Pancreas (tissue), 10 donors: ENCODE measurements at regions not wholly inside any gene's neighbourhood (a gene's known extent, or its start where the extent isn't known, plus 50 kb on each side); places are given as distances from the start of the nearest gene placed in this dataset.

Source experiments
- ATAC-seq, 4 donors: fragments of 200-7000 bp; cut with Tn5 transposase; one replicate each; pipeline versions ENCODE4 v1.8.0 to v1.9.1; 2020; ENCODE audit warnings: mild to moderate bottlenecking in 4 of 4, moderate library complexity in 4 of 4
- DNase-seq, 6 donors: peaks; one replicate each; pipeline ENCODE4 v3.0.0-alpha.2; 2020
- FAIRE-seq: peaks from 2 replicates; lab custom pipeline; 2012; peaks lifted over from hg19 to GRCh38; lab: Jason Lieb, UNC
- H3K27ac ChIP-seq, 4 donors: fragments of 200-600 bp; sonication (generic); 1 replicate in 3 of 4; 2 replicates in 1 of 4; pipeline versions ENCODE4 v1.5.0 to v1.8.0; 2020
- H3K27me3 ChIP-seq, 4 donors: fragments of 200-600 bp; one replicate each; pipeline ENCODE4 v1.8.0; 2021
- H3K36me3 ChIP-seq, 3 donors: fragments of 200-600 bp; sonication (generic) in 1 of 3; one replicate each; pipeline versions ENCODE4 v1.5.0 to v1.8.0; 2020 to 2021
- H3K4me1 ChIP-seq, 3 donors: fragments of 200-600 bp; one replicate each; pipeline ENCODE4 v1.8.0; 2021
- H3K4me3 ChIP-seq, 4 donors: fragments of 200-600 bp; sonication (generic) in 2 of 4; one replicate each; pipeline versions ENCODE4 v1.5.0 to v1.8.0; 2020 to 2021
- H3K9me3 ChIP-seq, 4 donors: fragments of 200-600 bp; one replicate each; pipeline ENCODE4 v1.8.0; 2021
- WGBS, 2 donors: extraction: QIAGEN DNeasy Blood & Tissue Kit; methylation state at CpG; one replicate each; pipeline ENCODE4 v1.1.7; 2013; 5-methylcytosine and 5-hydroxymethylcytosine counted together
- intact Hi-C, 3 donors: fragments of 100-400 bp; cut with DNase I; formaldehyde crosslinking; loops; one replicate each; pipeline versions ENCODE4 v1.11.1 to v1.14.2; 2022
- TF ChIP-seq, protein P1 (sequence below), 4 donors: fragments of 200-600 bp; sonication (generic) in 3 of 4; IDR thresholded peaks; one replicate each; pipeline versions ENCODE4 v1.5.0 to v1.8.0; 2021; ENCODE audit warnings: antibody characterized with exemption in 4 of 4
- donor health status: healthy with polysubstance abuse.
- donor health status: DM: no; HTN: no; CAD: no; lungs with moderate emphysema.
- donor health status: DM: no; HTN: no; CAD: no.
- donor health status: control.
- donor health status: control.
- donor health status: Bipolar disorder and iron deficiency.
- donor health status: DM: yes; HTN: yes; CAD: no.
- donor health status: DM: no; HTN: no; CAD: no.
- donor health status: DM: no; HTN: no; CAD: no.
- donor health status: DM: yes; HTN: yes; CAD: no.

GRCh38 chr6:74166849-74167248, 470.8 kb downstream of the CD109 start:
- intact Hi-C loops = no loop called here
- Histone ChIP-seq H3K4me1 (no peaks in the 10 kb centered on the region), H3K9me3 (no peaks in the 10 kb centered on the region), H3K4me3 (no peak overlapping the region), H3K27me3 (no peaks in the 10 kb centered on the region), H3K36me3 (no peaks in the 10 kb centered on the region), H3K27ac (no peak overlapping the region)
- WGBS, 2 donors = 32 to 47% methylated on average over 2 of the region's 2 CpGs
- DNase-seq (no peak), ATAC-seq (no peak), FAIRE-seq (no peak)
- TF ChIP-seq, protein P1, sequence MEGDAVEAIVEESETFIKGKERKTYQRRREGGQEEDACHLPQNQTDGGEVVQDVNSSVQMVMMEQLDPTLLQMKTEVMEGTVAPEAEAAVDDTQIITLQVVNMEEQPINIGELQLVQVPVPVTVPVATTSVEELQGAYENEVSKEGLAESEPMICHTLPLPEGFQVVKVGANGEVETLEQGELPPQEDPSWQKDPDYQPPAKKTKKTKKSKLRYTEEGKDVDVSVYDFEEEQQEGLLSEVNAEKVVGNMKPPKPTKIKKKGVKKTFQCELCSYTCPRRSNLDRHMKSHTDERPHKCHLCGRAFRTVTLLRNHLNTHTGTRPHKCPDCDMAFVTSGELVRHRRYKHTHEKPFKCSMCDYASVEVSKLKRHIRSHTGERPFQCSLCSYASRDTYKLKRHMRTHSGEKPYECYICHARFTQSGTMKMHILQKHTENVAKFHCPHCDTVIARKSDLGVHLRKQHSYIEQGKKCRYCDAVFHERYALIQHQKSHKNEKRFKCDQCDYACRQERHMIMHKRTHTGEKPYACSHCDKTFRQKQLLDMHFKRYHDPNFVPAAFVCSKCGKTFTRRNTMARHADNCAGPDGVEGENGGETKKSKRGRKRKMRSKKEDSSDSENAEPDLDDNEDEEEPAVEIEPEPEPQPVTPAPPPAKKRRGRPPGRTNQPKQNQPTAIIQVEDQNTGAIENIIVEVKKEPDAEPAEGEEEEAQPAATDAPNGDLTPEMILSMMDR (IDR thresholded peaks at IDR 0.05) = no peak

GRCh38 chr6:74161380-74161779, 465.4 kb downstream of the CD109 start:
- intact Hi-C loops = no loop called here
- no peak for DNase-seq
- H3K36me3 ChIP-seq = no peaks in the 10 kb centered on the region
- no peaks in the 10 kb centered on the region for H3K4me1 ChIP-seq
- no peaks in the 10 kb centered on the region for H3K27me3 ChIP-seq
- ATAC-seq = no peak
- FAIRE-seq = no peak
- TF ChIP-seq, protein P1 (IDR thresholded peaks at IDR 0.05) = no peak
- no peaks in the 10 kb centered on the region for H3K9me3 ChIP-seq
- no peak overlapping the region for H3K4me3 ChIP-seq
- no peak overlapping the region for H3K27ac ChIP-seq

DNA sequence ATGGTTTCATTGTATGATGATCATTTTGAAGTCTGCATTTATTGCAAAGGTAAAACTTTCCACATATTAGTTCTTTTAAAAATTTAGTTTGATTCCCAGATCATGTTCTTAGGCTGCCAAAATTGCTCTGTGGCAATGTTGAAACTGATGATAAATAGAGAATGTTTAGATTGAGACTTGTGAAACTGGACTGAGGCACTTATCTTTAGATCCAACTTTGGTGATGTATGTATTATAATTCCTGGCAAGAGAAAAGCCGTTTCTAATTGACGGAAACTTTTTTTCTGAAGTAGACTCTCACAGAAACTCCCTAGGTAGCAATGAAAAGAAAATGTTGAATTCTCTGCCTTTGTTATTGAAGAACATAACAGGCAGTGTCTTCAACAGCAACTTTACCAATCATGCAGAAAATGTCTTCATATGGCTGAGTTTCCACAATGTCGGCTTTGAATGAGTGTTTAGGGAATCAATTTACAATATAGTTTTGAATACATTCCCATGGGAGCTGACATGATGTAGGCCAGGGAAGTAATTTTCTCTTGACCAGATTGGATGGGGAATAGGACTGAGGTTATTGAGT, 456.2 kb downstream of the CD109 start:
- no peak overlapping the region for H3K4me3 ChIP-seq
- TF ChIP-seq, protein P1 (IDR thresholded peaks at IDR 0.05) = no peak
- no peaks in the 10 kb centered on the region for H3K4me1 ChIP-seq
- H3K36me3 ChIP-seq = no peaks in the 10 kb centered on the region
- FAIRE-seq (no peak), DNase-seq (no peak), ATAC-seq (no peak)
- intact Hi-C loops = no loop called here
- H3K27ac ChIP-seq = no peak overlapping the region
- WGBS, 2 donors = 81 to 87% methylated on average over 3 of the region's 3 CpGs
- H3K27me3 ChIP-seq = no peaks in the 10 kb centered on the region
- no peaks in the 10 kb centered on the region for H3K9me3 ChIP-seq

GRCh38 chr6:74145931-74146330, 449.9 kb downstream of the CD109 start:
- no peaks in the 10 kb centered on the region for H3K9me3 ChIP-seq
- FAIRE-seq (no peak), ATAC-seq (no peak), DNase-seq (no peak)
- no peak overlapping the region for H3K4me3 ChIP-seq
- no peaks in the 10 kb centered on the region for H3K36me3 ChIP-seq
- TF ChIP-seq, protein P1 (IDR thresholded peaks at IDR 0.05) = no peak
- intact Hi-C loops = no loop called here
- H3K27ac ChIP-seq = no peak overlapping the region
- no peaks in the 10 kb centered on the region for H3K27me3 ChIP-seq
- no peaks in the 10 kb centered on the region for H3K4me1 ChIP-seq

DNA sequence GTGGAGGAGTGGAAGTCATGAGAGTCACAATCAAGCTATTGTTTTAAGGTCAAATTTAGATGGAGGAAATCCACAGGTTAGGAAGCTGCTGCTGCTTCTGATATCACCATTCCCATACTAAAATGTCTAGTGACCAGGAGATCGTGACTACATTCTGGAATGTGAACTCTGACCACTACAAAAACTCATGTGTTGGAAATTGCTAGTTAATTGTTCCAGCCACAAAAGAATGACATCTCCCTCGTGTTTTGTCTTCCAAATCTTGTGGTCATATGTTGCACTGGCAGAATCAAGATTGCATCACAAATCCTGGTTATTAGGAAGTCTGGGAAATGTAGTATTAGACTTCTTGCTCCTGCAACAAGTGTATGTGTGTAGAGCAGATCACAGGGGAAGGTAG, 441.9 kb downstream of the CD109 start:
- intact Hi-C loops = no loop called here
- Histone ChIP-seq H3K9me3 (no peaks in the 10 kb centered on the region), H3K36me3 (no peaks in the 10 kb centered on the region), H3K4me1 (no peaks in the 10 kb centered on the region), H3K27ac (no peak overlapping the region), H3K27me3 (no peaks in the 10 kb centered on the region), H3K4me3 (no peak overlapping the region)
- FAIRE-seq (no peak), ATAC-seq (no peak), DNase-seq (no peak)
- WGBS, 2 donors = 3 to 4% methylated on average over 2 of the region's 2 CpGs
- TF ChIP-seq, protein P1 (IDR thresholded peaks at IDR 0.05) = no peak
